CD14-positive monocyte (primary cell): ENCODE measurements at regions not wholly inside any gene's neighbourhood (a gene's known extent, or its start where the extent isn't known, plus 50 kb on each side); places are given as distances from the start of the nearest gene placed in this dataset.
A peak's percentile ranks its signal among the peaks of the same experiment; 100 is the strongest.
"Not testable (repeated sequence)": the region's sequence is repeated elsewhere in the genome, so short reads cannot be mapped to it uniquely, and the experiment has no call there.

Experiments
- DNase-seq, 3 donors: peaks; one replicate each; pipeline ENCODE4 v3.0.0-alpha.2; 2011 to 2022
- H2AFZ ChIP-seq: 2 replicates; pipeline ENCODE4 v1.6.0; 2012; ENCODE audit warnings: mild to moderate bottlenecking, low read depth, low read length, inconsistent platforms; ENCODE audit not compliant: insufficient read depth, poor library complexity, severe bottlenecking
- H3K27ac ChIP-seq, 2 donors: 1 replicate in 1 of 2; 2 replicates in 1 of 2; pipeline ENCODE4 v1.5.1; 2012 to 2013; ENCODE audit warnings: low read length in 2 of 2, control low read depth in 1 of 2, inconsistent platforms in 1 of 2, low read depth in 1 of 2, mild to moderate bottlenecking in 1 of 2
- H3K27me3 ChIP-seq, 2 donors: one replicate each; pipeline versions ENCODE4 v1.6.0 to v1.6.1; 2011 to 2013; ENCODE audit warnings: low read length in 2 of 2; ENCODE audit not compliant: control insufficient read depth in 2 of 2, insufficient read depth in 2 of 2
- H3K36me3 ChIP-seq, 2 donors: replicated peaks in 1 of 2; 1 replicate in 1 of 2; 2 replicates in 1 of 2; pipeline versions ENCODE4 v1.5.1 to v1.6.1; 2012 to 2013; ENCODE audit warnings: low read length in 2 of 2, control low read depth in 1 of 2, inconsistent platforms in 1 of 2, mild to moderate bottlenecking in 1 of 2; ENCODE audit not compliant: insufficient read depth in 2 of 2, control insufficient read depth in 1 of 2
- H3K4me1 ChIP-seq, 2 donors: 1 replicate in 1 of 2; 2 replicates in 1 of 2; pipeline versions ENCODE4 v1.5.1 to v1.6.1; 2012 to 2013; ENCODE audit warnings: low read length in 2 of 2, control low read depth in 1 of 2, inconsistent platforms in 1 of 2, mild to moderate bottlenecking in 1 of 2, moderate library complexity in 1 of 2; ENCODE audit not compliant: insufficient read depth in 2 of 2, control insufficient read depth in 1 of 2
- H3K4me2 ChIP-seq: replicated peaks from 2 replicates; pipeline ENCODE3; 2012; ENCODE audit warnings: low read length, moderate library complexity, mild to moderate bottlenecking; ENCODE audit not compliant: poor library complexity, severe bottlenecking; ENCODE audit errors: extremely low read depth
- H3K4me3 ChIP-seq, 3 experiments: fragments of 200-600 bp in 1 of 3; sonication (generic) in 1 of 3; replicated peaks in 1 of 3; 1 replicate in 2 of 3; 2 replicates in 1 of 3; pipeline ENCODE4 v1.5.1; 2011 to 2013; ENCODE audit warnings: low read length in 3 of 3, mild to moderate bottlenecking in 3 of 3, control low read depth in 2 of 3, low read depth in 2 of 3, inconsistent platforms in 1 of 3, moderate library complexity in 1 of 3
- H3K79me2 ChIP-seq: 2 replicates; pipeline ENCODE4 v1.6.0; 2012; ENCODE audit warnings: mild to moderate bottlenecking, control low read depth, inconsistent platforms, low read length, moderate library complexity; ENCODE audit not compliant: insufficient read depth
- H3K9ac ChIP-seq: 2 replicates; pipeline ENCODE4 v1.6.0; 2017; ENCODE audit warnings: low read length, mild to moderate bottlenecking; ENCODE audit not compliant: insufficient read depth, poor library complexity, severe bottlenecking
- H3K9me3 ChIP-seq, 2 donors: replicated peaks in 1 of 2; 1 replicate in 1 of 2; 2 replicates in 1 of 2; pipeline versions ENCODE4 v1.5.1 to v1.6.1; 2012 to 2013; ENCODE audit warnings: low read length in 2 of 2, control low read depth in 1 of 2; ENCODE audit not compliant: control insufficient read depth in 1 of 2, insufficient read depth in 1 of 2
- H4K20me1 ChIP-seq: 2 replicates; pipeline ENCODE4 v1.6.0; 2012; ENCODE audit warnings: mild to moderate bottlenecking, low read length, control low read depth, moderate library complexity; ENCODE audit not compliant: insufficient read depth
- H3K27ac Mint-ChIP-seq, 7 donors: one replicate each; pipeline ENCODE4 v1.8.0; 2020; ENCODE audit warnings: mild to moderate bottlenecking in 7 of 7, mixed read lengths in 7 of 7, moderate library complexity in 6 of 7, inconsistent platforms in 2 of 7
- H3K27me3 Mint-ChIP-seq, 3 donors: one replicate each; pipeline ENCODE4 v1.8.0; 2021 to 2022; ENCODE audit warnings: low read depth in 3 of 3, mild to moderate bottlenecking in 3 of 3, mixed read lengths in 3 of 3, moderate library complexity in 3 of 3, inconsistent platforms in 1 of 3
- H3K36me3 Mint-ChIP-seq, 2 donors: one replicate each; pipeline ENCODE4 v1.8.0; 2020; ENCODE audit warnings: mixed read lengths in 2 of 2, inconsistent platforms in 1 of 2, mild to moderate bottlenecking in 1 of 2
- H3K4me1 Mint-ChIP-seq: one replicate; pipeline ENCODE4 v1.8.0; 2020; ENCODE audit warnings: mild to moderate bottlenecking, mixed read lengths
- H3K4me3 Mint-ChIP-seq, 2 donors: one replicate each; pipeline ENCODE4 v1.8.0; 2020; ENCODE audit warnings: mild to moderate bottlenecking in 2 of 2, mixed read lengths in 2 of 2, moderate library complexity in 1 of 2
- H3K9me3 Mint-ChIP-seq, 7 donors: one replicate each; pipeline ENCODE4 v1.8.0; 2020 to 2022; ENCODE audit warnings: mixed read lengths in 7 of 7, mild to moderate bottlenecking in 6 of 7, moderate library complexity in 6 of 7, inconsistent platforms in 2 of 7
- CTCF ChIP-seq: fragments of 200-600 bp; IDR thresholded peaks from one replicate; pipeline ENCODE4 v1.8.0; 2022; ENCODE audit warnings: antibody characterized with exemption, mild to moderate bottlenecking
- WGBS: methylation state at CpG from one replicate; pipeline ENCODE4 v1.1.5; 2013; ENCODE audit warnings: missing lambda C conversion rate; ENCODE audit not compliant: insufficient coverage; 5-methylcytosine and 5-hydroxymethylcytosine counted together
- intact Hi-C, 2 donors: fragments of 100-400 bp; cut with micrococcal nuclease; formaldehyde crosslinking; loops; one replicate each; pipeline versions ENCODE4 v1.15.0 to v1.15.1; 2023

GRCh38 chr16:88143122-88144027 lies 192.1 kb downstream of the BANP start:
- H3K79me2 ChIP-seq, H3K9ac ChIP-seq, H3K36me3 ChIP-seq, H4K20me1 ChIP-seq, intact Hi-C loops, DNase-seq, H3K4me2 ChIP-seq, H3K4me3 ChIP-seq, H3K27me3 ChIP-seq, H3K9me3 ChIP-seq, H3K27ac ChIP-seq, H3K27ac Mint-ChIP-seq, H3K4me1 Mint-ChIP-seq, H3K36me3 Mint-ChIP-seq, H3K27me3 Mint-ChIP-seq, H2AFZ ChIP-seq, H3K4me1 ChIP-seq: not testable (repeated sequence)
- 45% methylated on average over 25 of the region's 39 CpGs for WGBS
- H3K9me3 Mint-ChIP-seq: peaks cover 8 to 17% (median 9%) of the 10 kb centered on the region in 7 donors
- H3K4me3 Mint-ChIP-seq: peak overlapping the region in 1 of 2 donors; percentile 11

GRCh38 chr16:88144028-88144511 lies 192.8 kb downstream of the BANP start:
- intact Hi-C loops: no loop called here
- no peak overlapping the region for H3K4me2 ChIP-seq
- no peak for TF ChIP-seq CTCF

GRCh38 chr16:88145376-88145775 lies 194.1 kb downstream of the BANP start:
- H3K79me2 ChIP-seq, H3K27me3 Mint-ChIP-seq, H3K9ac ChIP-seq, DNase-seq, H3K27ac ChIP-seq, intact Hi-C loops, H3K27ac Mint-ChIP-seq, H3K9me3 Mint-ChIP-seq, H3K36me3 ChIP-seq, H4K20me1 ChIP-seq, H3K36me3 Mint-ChIP-seq, H3K4me1 ChIP-seq, H3K27me3 ChIP-seq, H3K4me2 ChIP-seq, H3K9me3 ChIP-seq, H3K4me1 Mint-ChIP-seq, H3K4me3 Mint-ChIP-seq, H3K4me3 ChIP-seq, H2AFZ ChIP-seq: not testable (repeated sequence)
- WGBS: 95% methylated on average over 12 of the region's 13 CpGs

More at GRCh38 chr16:88144028-88144511, 192.8 kb downstream of the BANP start:
- H3K27me3 ChIP-seq: no peaks in the 10 kb centered on the region
- no peaks in the 10 kb centered on the region for H4K20me1 ChIP-seq
- no peaks in the 10 kb centered on the region for H3K36me3 Mint-ChIP-seq
- H3K9me3 ChIP-seq: peaks cover 1 to 3% of the 10 kb centered on the region in 2 donors
- DNase-seq: no peak
- H3K79me2 ChIP-seq: no peaks in the 10 kb centered on the region
- H3K4me1 ChIP-seq: no peaks in the 10 kb centered on the region
- H3K27ac Mint-ChIP-seq: no peak overlapping the region
- H3K27me3 Mint-ChIP-seq: peaks cover 1 to 8% (median 7%) of the 10 kb centered on the region in 3 donors
- H3K4me3 ChIP-seq: no peak overlapping the region
- H3K9me3 Mint-ChIP-seq: peaks cover under 1 to 11% (median 2%) of the 10 kb centered on the region in 7 donors
- no peaks in the 10 kb centered on the region for H3K4me1 Mint-ChIP-seq
- H3K27ac ChIP-seq: no peak overlapping the region
- WGBS: 67% methylated on average over 14 of the region's 21 CpGs
- H3K9ac ChIP-seq: no peak overlapping the region
- no peak overlapping the region for H2AFZ ChIP-seq
- H3K36me3 ChIP-seq: no peaks in the 10 kb centered on the region
- H3K4me3 Mint-ChIP-seq: peak overlapping the region in 1 of 2 donors; percentile 11
